ENCODE measurements at regions not wholly inside any gene's neighbourhood (a gene's known extent, or its start where the extent isn't known, plus 50 kb on each side); places are given as distances from the start of the nearest gene placed in this dataset.

DNA sequence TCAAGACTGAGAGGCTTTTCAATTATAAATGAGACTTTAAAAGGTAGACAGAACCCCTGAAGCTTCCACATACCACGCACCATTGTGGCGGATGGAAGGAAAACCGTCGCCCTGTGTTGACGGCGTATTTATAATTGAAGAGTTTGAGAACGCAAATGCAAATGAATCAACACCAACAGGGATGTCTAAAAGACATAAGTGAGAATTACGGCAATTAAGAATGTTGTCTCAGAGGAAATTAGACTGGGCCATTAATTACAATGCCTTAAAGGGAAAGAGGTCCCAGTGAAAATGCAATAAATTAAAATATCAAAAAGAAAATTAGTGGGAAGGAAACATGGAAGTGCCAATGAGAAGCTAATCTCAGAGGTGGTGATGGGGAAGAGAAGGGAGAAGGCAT lies 148.5 kb upstream of the XYLT1 start:
- Histone ChIP-seq H3K4me1 (ENCODE audit: control insufficient read depth in 2 of 2, insufficient read depth in 1 of 2, low read depth in 1 of 2, low read length in 2 of 2) (no peaks in the 10 kb centered on the region), H3K27ac (replicated peaks; ENCODE audit: low read length) (no peak overlapping the region), H2BK12ac (ENCODE audit: low read length) (no peak overlapping the region), H3K23ac (ENCODE audit: low read depth, low read length, poor library complexity) (no peak overlapping the region), H3K4me2 (ENCODE audit: insufficient read depth, low read length, poor library complexity, severe bottlenecking) (no peak overlapping the region), H4K91ac (ENCODE audit: low read depth, low read length, poor library complexity) (no peak overlapping the region), H2BK15ac (ENCODE audit: low read length) (no peak overlapping the region), H3K27me3 (ENCODE audit: control insufficient read depth in 3 of 3, insufficient read depth in 3 of 3, low read depth in 1 of 3, low read length in 3 of 3) (peaks cover 0 to 9% (median 0%) of the 10 kb centered on the region in 3 experiments), H4K8ac (ENCODE audit: low read depth, low read length) (no peak overlapping the region), H3K79me1 (ENCODE audit: low read depth, low read length) (no peaks in the 10 kb centered on the region), H3K36me3 (replicated peaks in 1 of 2; ENCODE audit: control insufficient read depth in 2 of 2, insufficient read depth in 2 of 2, low read length in 2 of 2) (no peaks in the 10 kb centered on the region), H2AK5ac (ENCODE audit: low read depth, low read length) (no peak overlapping the region), H3K4me3 (ENCODE audit: low read length in 2 of 2) (no peak overlapping the region), H3K14ac (ENCODE audit: low read length) (no peak overlapping the region), H2AFZ (ENCODE audit: low read length) (no peak overlapping the region), H3K9me3 (replicated peaks in 1 of 2; ENCODE audit: control insufficient read depth in 2 of 2, insufficient read depth in 1 of 2, low read depth in 1 of 2, low read length in 2 of 2) (no peaks in the 10 kb centered on the region), H2BK5ac (ENCODE audit: low read length) (no peak overlapping the region), H3K18ac (ENCODE audit: low read length) (no peak overlapping the region), H2BK120ac (ENCODE audit: low read depth, low read length) (no peak overlapping the region), H3K9ac (ENCODE audit: low read depth, low read length, poor library complexity) (no peak overlapping the region), H3K4ac (ENCODE audit: low read length) (no peak overlapping the region)
- no peak for DNase-seq (ENCODE audit: low spot score)
- WGBS, 2 donors (ENCODE audit: extremely low coverage in 2 of 2, insufficient read length in 2 of 2, insufficient replicate concordance in 1 of 2) = no CpG with 5 or more reads among the region's 8 CpGs

GRCh38 chr16:17617021-17617552 lies 146.3 kb upstream of the XYLT1 start:
- no peak overlapping the region for H4K91ac ChIP-seq (ENCODE audit: low read depth, low read length, poor library complexity)
- H3K18ac ChIP-seq (ENCODE audit: low read length) = no peak overlapping the region
- no CpG with 5 or more reads among the region's 4 CpGs for WGBS, 2 donors (ENCODE audit: extremely low coverage in 2 of 2, insufficient read length in 2 of 2, insufficient replicate concordance in 1 of 2)
- H3K79me1 ChIP-seq (ENCODE audit: low read depth, low read length) = no peaks in the 10 kb centered on the region
- H3K27me3 ChIP-seq (ENCODE audit: control insufficient read depth in 3 of 3, insufficient read depth in 3 of 3, low read depth in 1 of 3, low read length in 3 of 3) = peaks cover 0 to 9% (median 0%) of the 10 kb centered on the region in 3 experiments
- no peaks in the 10 kb centered on the region for H3K36me3 ChIP-seq (replicated peaks in 1 of 2; ENCODE audit: control insufficient read depth in 2 of 2, insufficient read depth in 2 of 2, low read length in 2 of 2)
- no peaks in the 10 kb centered on the region for H3K9me3 ChIP-seq (replicated peaks in 1 of 2; ENCODE audit: control insufficient read depth in 2 of 2, insufficient read depth in 1 of 2, low read depth in 1 of 2, low read length in 2 of 2)
- H3K4me3 ChIP-seq (ENCODE audit: low read length in 2 of 2) = no peak overlapping the region
- H3K4me1 ChIP-seq (ENCODE audit: control insufficient read depth in 2 of 2, insufficient read depth in 1 of 2, low read depth in 1 of 2, low read length in 2 of 2) = no peaks in the 10 kb centered on the region
- H2AK5ac ChIP-seq (ENCODE audit: low read depth, low read length) = no peak overlapping the region
- H2BK5ac ChIP-seq (ENCODE audit: low read length) = no peak overlapping the region
- H3K9ac ChIP-seq (ENCODE audit: low read depth, low read length, poor library complexity) = no peak overlapping the region
- no peak overlapping the region for H2BK15ac ChIP-seq (ENCODE audit: low read length)
- H2AFZ ChIP-seq (ENCODE audit: low read length) = no peak overlapping the region
- no peak overlapping the region for H3K27ac ChIP-seq (replicated peaks; ENCODE audit: low read length)
- no peak overlapping the region for H2BK12ac ChIP-seq (ENCODE audit: low read length)
- H2BK120ac ChIP-seq (ENCODE audit: low read depth, low read length) = no peak overlapping the region
- H3K4me2 ChIP-seq (ENCODE audit: insufficient read depth, low read length, poor library complexity, severe bottlenecking) = no peak overlapping the region
- H3K4ac ChIP-seq (ENCODE audit: low read length) = no peak overlapping the region
- H3K23ac ChIP-seq (ENCODE audit: low read depth, low read length, poor library complexity) = no peak overlapping the region
- no peak overlapping the region for H3K14ac ChIP-seq (ENCODE audit: low read length)
- no peak overlapping the region for H4K8ac ChIP-seq (ENCODE audit: low read depth, low read length)
- DNase-seq (ENCODE audit: low spot score) = no peak

DNA sequence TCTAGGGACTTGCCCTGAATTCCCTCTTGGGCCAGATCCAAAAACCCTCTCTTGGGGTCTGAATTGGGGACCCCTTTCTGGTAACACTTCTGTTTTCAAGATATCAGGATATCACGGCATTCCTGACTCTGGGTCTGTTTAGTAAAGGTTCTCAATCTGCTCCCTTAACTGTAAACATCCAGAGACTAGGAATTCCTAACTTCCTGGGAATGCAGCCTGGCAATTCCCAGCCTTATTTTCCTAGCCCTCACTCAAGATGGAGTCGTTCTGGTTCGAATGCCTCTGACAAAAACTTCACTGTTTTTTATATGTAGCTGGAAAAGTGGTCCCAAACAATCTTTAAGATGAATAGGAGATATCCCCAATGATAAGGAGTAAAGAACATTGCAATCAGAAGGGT lies 141.6 kb upstream of the XYLT1 start:
- no peaks in the 10 kb centered on the region for H3K9me3 ChIP-seq (replicated peaks in 1 of 2; ENCODE audit: control insufficient read depth in 2 of 2, insufficient read depth in 1 of 2, low read depth in 1 of 2, low read length in 2 of 2)
- H3K4me2 ChIP-seq (ENCODE audit: insufficient read depth, low read length, poor library complexity, severe bottlenecking) = no peak overlapping the region
- H3K9ac ChIP-seq (ENCODE audit: low read depth, low read length, poor library complexity) = no peak overlapping the region
- H2BK120ac ChIP-seq (ENCODE audit: low read depth, low read length) = no peak overlapping the region
- H2AK5ac ChIP-seq (ENCODE audit: low read depth, low read length) = no peak overlapping the region
- no peak overlapping the region for H3K23ac ChIP-seq (ENCODE audit: low read depth, low read length, poor library complexity)
- H3K79me1 ChIP-seq (ENCODE audit: low read depth, low read length) = no peaks in the 10 kb centered on the region
- no peak overlapping the region for H2AFZ ChIP-seq (ENCODE audit: low read length)
- H2BK15ac ChIP-seq (ENCODE audit: low read length) = no peak overlapping the region
- no peak overlapping the region for H3K18ac ChIP-seq (ENCODE audit: low read length)
- no peaks in the 10 kb centered on the region for H3K36me3 ChIP-seq (replicated peaks in 1 of 2; ENCODE audit: control insufficient read depth in 2 of 2, insufficient read depth in 2 of 2, low read length in 2 of 2)
- H3K4me3 ChIP-seq (ENCODE audit: low read length in 2 of 2) = no peak overlapping the region
- no CpG with 5 or more reads among the region's 3 CpGs for WGBS, 2 donors (ENCODE audit: extremely low coverage in 2 of 2, insufficient read length in 2 of 2, insufficient replicate concordance in 1 of 2)
- no peak overlapping the region for H3K27ac ChIP-seq (replicated peaks; ENCODE audit: low read length)
- no peak overlapping the region for H2BK12ac ChIP-seq (ENCODE audit: low read length)
- peaks cover 0 to 7% (median 0%) of the 10 kb centered on the region in 3 experiments for H3K27me3 ChIP-seq (ENCODE audit: control insufficient read depth in 3 of 3, insufficient read depth in 3 of 3, low read depth in 1 of 3, low read length in 3 of 3)
- no peak for DNase-seq (ENCODE audit: low spot score)
- H2BK5ac ChIP-seq (ENCODE audit: low read length) = no peak overlapping the region
- H4K8ac ChIP-seq (ENCODE audit: low read depth, low read length) = no peak overlapping the region
- no peaks in the 10 kb centered on the region for H3K4me1 ChIP-seq (ENCODE audit: control insufficient read depth in 2 of 2, insufficient read depth in 1 of 2, low read depth in 1 of 2, low read length in 2 of 2)
- H3K4ac ChIP-seq (ENCODE audit: low read length) = no peak overlapping the region
- no peak overlapping the region for H3K14ac ChIP-seq (ENCODE audit: low read length)
- no peak overlapping the region for H4K91ac ChIP-seq (ENCODE audit: low read depth, low read length, poor library complexity)

- no peak overlapping the region for H3K9ac ChIP-seq (ENCODE audit: low read depth, low read length, poor library complexity)
- H3K4me3 ChIP-seq (ENCODE audit: low read length in 2 of 2) = no peak overlapping the region
- H2BK5ac ChIP-seq (ENCODE audit: low read length) = no peak overlapping the region
- no peak for DNase-seq (ENCODE audit: low spot score)
- no peaks in the 10 kb centered on the region for H3K4me1 ChIP-seq (ENCODE audit: control insufficient read depth in 2 of 2, insufficient read depth in 1 of 2, low read depth in 1 of 2, low read length in 2 of 2)
- no peak overlapping the region for H3K23ac ChIP-seq (ENCODE audit: low read depth, low read length, poor library complexity)
- no peak overlapping the region for H2BK12ac ChIP-seq (ENCODE audit: low read length)
- H3K4me2 ChIP-seq (ENCODE audit: insufficient read depth, low read length, poor library complexity, severe bottlenecking) = no peak overlapping the region
- no peak overlapping the region for H2BK15ac ChIP-seq (ENCODE audit: low read length)
- H3K18ac ChIP-seq (ENCODE audit: low read length) = no peak overlapping the region
- H4K91ac ChIP-seq (ENCODE audit: low read depth, low read length, poor library complexity) = no peak overlapping the region
- H2AFZ ChIP-seq (ENCODE audit: low read length) = no peak overlapping the region
- no peak overlapping the region for H2BK120ac ChIP-seq (ENCODE audit: low read depth, low read length)
- no CpG with 5 or more reads among the region's 6 CpGs for WGBS, 2 donors (ENCODE audit: extremely low coverage in 2 of 2, insufficient read length in 2 of 2, insufficient replicate concordance in 1 of 2)
- H3K9me3 ChIP-seq (replicated peaks in 1 of 2; ENCODE audit: control insufficient read depth in 2 of 2, insufficient read depth in 1 of 2, low read depth in 1 of 2, low read length in 2 of 2) = no peaks in the 10 kb centered on the region
- no peak overlapping the region for H3K14ac ChIP-seq (ENCODE audit: low read length)
- no peak overlapping the region for H3K27ac ChIP-seq (replicated peaks; ENCODE audit: low read length)
- no peak overlapping the region for H3K4ac ChIP-seq (ENCODE audit: low read length)
- peaks cover 0 to 4% (median 0%) of the 10 kb centered on the region in 3 experiments for H3K27me3 ChIP-seq (ENCODE audit: control insufficient read depth in 3 of 3, insufficient read depth in 3 of 3, low read depth in 1 of 3, low read length in 3 of 3)
- no peak overlapping the region for H2AK5ac ChIP-seq (ENCODE audit: low read depth, low read length)
- H3K36me3 ChIP-seq (replicated peaks in 1 of 2; ENCODE audit: control insufficient read depth in 2 of 2, insufficient read depth in 2 of 2, low read length in 2 of 2) = no peaks in the 10 kb centered on the region
- no peak overlapping the region for H4K8ac ChIP-seq (ENCODE audit: low read depth, low read length)
- H3K79me1 ChIP-seq (ENCODE audit: low read depth, low read length) = no peaks in the 10 kb centered on the region
Measured at GRCh38 chr16:17607609-17608008, 136.8 kb upstream of the XYLT1 start.

Measured in neuronal stem cell (in vitro differentiated cells).